ENCODE measurements at regions not wholly inside any gene's neighbourhood (a gene's known extent, or its start where the extent isn't known, plus 50 kb on each side); places are given as distances from the start of the nearest gene placed in this dataset.

DNA sequence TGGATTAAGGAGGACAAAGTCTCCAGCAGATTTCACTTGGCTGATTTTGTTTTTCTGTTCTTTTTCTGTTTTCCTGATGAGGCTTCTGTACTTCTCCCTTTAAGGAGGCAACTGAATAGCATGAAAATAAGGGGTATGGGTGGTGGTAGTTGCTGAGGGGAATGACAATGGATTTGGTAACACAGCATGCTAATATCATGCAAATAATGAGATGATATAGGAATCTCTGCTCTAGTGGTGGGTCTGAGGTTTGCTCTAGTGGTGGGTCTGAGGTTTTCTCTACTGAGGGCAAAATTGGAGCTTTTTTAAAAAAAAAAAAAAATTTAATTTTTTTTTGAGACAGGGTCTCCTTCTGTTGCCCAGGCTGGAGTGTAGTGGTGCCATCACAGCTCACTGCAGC lies 139.7 kb downstream of the C9orf152 start:
- peaks cover 17% of the 10 kb centered on the region for H3K4me1 Mint-ChIP-seq (ENCODE audit: low read depth, unreplicated experiment)
- H3K36me3 Mint-ChIP-seq (ENCODE audit: low read depth, unreplicated experiment): peaks cover 17% of the 10 kb centered on the region
- no peaks in the 10 kb centered on the region for H3K9me3 Mint-ChIP-seq (ENCODE audit: unreplicated experiment)

DNA sequence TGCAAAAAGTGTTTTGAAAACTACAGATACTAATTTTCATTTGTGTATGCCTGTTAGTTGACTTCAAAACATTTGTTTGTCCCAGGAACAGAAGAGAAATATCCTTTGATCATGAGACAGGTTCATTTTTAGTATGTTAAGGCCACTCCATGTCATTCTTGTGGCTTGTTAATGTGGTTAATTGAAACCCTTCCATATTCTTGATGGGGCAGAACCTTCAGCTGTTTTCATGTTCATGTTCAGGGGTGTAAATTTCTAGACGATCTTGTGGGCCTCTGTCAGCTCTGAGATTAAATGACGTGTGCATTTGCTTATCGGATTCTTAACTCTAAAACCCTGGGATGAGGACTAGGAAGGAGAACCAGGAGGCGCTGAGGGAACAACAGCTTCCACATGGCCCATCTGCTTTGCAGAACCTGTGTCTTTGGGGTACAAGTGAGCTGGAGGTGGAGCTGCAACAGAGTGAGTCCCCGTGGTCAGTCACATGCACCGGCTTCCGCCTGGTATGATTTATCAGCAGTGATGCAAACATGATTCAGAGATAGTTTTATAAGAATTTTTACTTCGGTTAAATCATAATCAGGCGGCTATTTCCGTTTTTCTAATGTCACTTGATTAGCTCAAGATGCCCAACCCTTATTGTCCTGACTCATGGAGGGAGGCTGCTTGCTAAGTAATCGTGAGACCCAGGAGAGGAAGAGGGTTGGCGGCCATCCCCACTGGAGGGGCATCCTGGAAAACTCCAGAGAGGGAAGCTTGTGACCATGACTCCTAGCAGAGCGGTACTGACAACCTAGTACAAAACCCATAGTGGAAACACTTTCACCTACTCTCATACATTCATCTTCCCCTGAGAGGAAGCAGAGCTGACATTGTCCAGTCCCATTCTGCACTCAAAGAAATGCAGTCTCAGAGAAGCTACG lies 138.4 kb downstream of the C9orf152 start:
- peak; percentile 94 for DNase-seq (ENCODE audit: low read depth)
- peaks cover 81% of the 10 kb centered on the region for H4K20me1 ChIP-seq (ENCODE audit: insufficient read depth, low read length)
- H3K27ac Mint-ChIP-seq (ENCODE audit: unreplicated experiment): no peak overlapping the region

More for the DNA sequence above, 139.7 kb downstream of the C9orf152 start:
- peaks cover 79% of the 10 kb centered on the region for H4K20me1 ChIP-seq (ENCODE audit: insufficient read depth, low read length)
- H3K27me3 ChIP-seq (ENCODE audit: insufficient read depth, low read length): no peaks in the 10 kb centered on the region
- no peak for TF ChIP-seq CTCF (IDR thresholded peaks at IDR 0.05; ENCODE audit: insufficient read depth, low read depth, low read length)
- TF ChIP-seq EZH2 (IDR thresholded peaks at IDR 0.05; ENCODE audit: insufficient read depth, low read length): no peak
- H3K79me2 ChIP-seq (ENCODE audit: insufficient read depth, low read length): peaks cover 98% of the 10 kb centered on the region
- FAIRE-seq (no peak), DNase-seq (ENCODE audit: low read depth) (no peak)
- H3K4me2 ChIP-seq (ENCODE audit: low read length): no peak overlapping the region
- H3K36me3 ChIP-seq (ENCODE audit: insufficient read depth, low read length): no peaks in the 10 kb centered on the region
- Mint-ChIP-seq H3K27me3 (ENCODE audit: low read depth, unreplicated experiment) (no peaks in the 10 kb centered on the region), H3K4me3 (ENCODE audit: unreplicated experiment) (no peak overlapping the region), H3K27ac (ENCODE audit: unreplicated experiment) (no peak overlapping the region)
- no peak overlapping the region for H3K27ac ChIP-seq (ENCODE audit: low read depth, low read length)
- no peak overlapping the region for H3K4me3 ChIP-seq (ENCODE audit: insufficient read depth, low read depth, low read length)
- H3K9ac ChIP-seq (ENCODE audit: low read length): no peak overlapping the region
- H3K9me3 ChIP-seq (ENCODE audit: insufficient read depth, low read depth, low read length): no peaks in the 10 kb centered on the region
- peaks cover 26% of the 10 kb centered on the region for H3K4me1 ChIP-seq (ENCODE audit: insufficient read depth, low read length)
- no peak overlapping the region for H2AFZ ChIP-seq (ENCODE audit: low read depth, low read length)

More for the DNA sequence above, 138.4 kb downstream of the C9orf152 start:
- peak overlapping the region; percentile 59 for H3K9ac ChIP-seq (ENCODE audit: low read length)
- TF ChIP-seq CTCF (IDR thresholded peaks at IDR 0.05; ENCODE audit: insufficient read depth, low read depth, low read length) (no peak), EZH2 (IDR thresholded peaks at IDR 0.05; ENCODE audit: insufficient read depth, low read length) (no peak)
- peaks cover 26% of the 10 kb centered on the region for H3K4me1 ChIP-seq (ENCODE audit: insufficient read depth, low read length)
- no peak for FAIRE-seq
- Mint-ChIP-seq H3K9me3 (ENCODE audit: unreplicated experiment) (no peaks in the 10 kb centered on the region), H3K4me1 (ENCODE audit: low read depth, unreplicated experiment) (peaks cover 25% of the 10 kb centered on the region), H3K36me3 (ENCODE audit: low read depth, unreplicated experiment) (peaks cover 16% of the 10 kb centered on the region), H3K4me3 (ENCODE audit: unreplicated experiment) (no peak overlapping the region), H3K27me3 (ENCODE audit: low read depth, unreplicated experiment) (no peaks in the 10 kb centered on the region)
- peak overlapping the region; percentile 81 for H3K27ac ChIP-seq (ENCODE audit: low read depth, low read length)
- H3K4me2 ChIP-seq (ENCODE audit: low read length): peak overlapping the region; percentile 64
- no peaks in the 10 kb centered on the region for H3K27me3 ChIP-seq (ENCODE audit: insufficient read depth, low read length)
- no peak overlapping the region for H3K4me3 ChIP-seq (ENCODE audit: insufficient read depth, low read depth, low read length)
- H3K36me3 ChIP-seq (ENCODE audit: insufficient read depth, low read length): no peaks in the 10 kb centered on the region
- H3K9me3 ChIP-seq (ENCODE audit: insufficient read depth, low read depth, low read length): no peaks in the 10 kb centered on the region
- peaks cover 98% of the 10 kb centered on the region for H3K79me2 ChIP-seq (ENCODE audit: insufficient read depth, low read length)
- H2AFZ ChIP-seq (ENCODE audit: low read depth, low read length): no peak overlapping the region
